ENCODE measurements at regions not wholly inside any gene's neighbourhood (a gene's known extent, or its start where the extent isn't known, plus 50 kb on each side); places are given as distances from the start of the nearest gene placed in this dataset.

DNA sequence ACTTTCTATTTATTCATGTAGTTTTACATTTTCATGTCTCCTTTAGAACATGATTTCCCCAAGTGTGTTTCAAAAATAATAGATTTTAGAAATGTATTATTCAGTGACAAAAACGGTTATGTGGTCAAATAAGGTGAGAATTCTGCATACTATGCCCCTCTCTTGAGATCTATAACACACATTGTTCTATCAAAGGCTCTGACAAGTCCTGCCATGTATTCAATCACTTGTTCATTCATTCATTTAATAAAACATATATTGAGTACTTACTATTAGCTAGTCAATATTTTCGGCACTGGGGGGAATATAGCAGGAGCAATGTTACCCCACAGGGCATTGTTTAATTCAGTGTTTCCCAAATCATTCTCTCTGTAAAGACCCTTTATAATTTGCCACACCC, 58.4 kb upstream of the FGF13 start:
- no peak overlapping the region for H2AK5ac ChIP-seq (ENCODE audit: insufficient read length, low read length)
- no peak overlapping the region for H3K4me2 ChIP-seq (ENCODE audit: insufficient read depth, insufficient read length, low read length)
- H2BK5ac ChIP-seq (ENCODE audit: insufficient read length, low read length) = no peak overlapping the region
- no peak overlapping the region for H4K8ac ChIP-seq (replicated peaks; ENCODE audit: insufficient read length, low read depth, low read length)
- Mint-ChIP-seq H3K27me3 (ENCODE audit: low read depth) (no peaks in the 10 kb centered on the region; the same call in 1 of the 2 replicates), H3K36me3 (ENCODE audit: insufficient read depth in 1 of 3, low read depth in 3 of 3) (no peaks in the 10 kb centered on the region), H3K9me3 (peaks cover 0 to 36% of the 10 kb centered on the region in 2 experiments; a peak in 2 of 5 replicates), H3K4me1 (peaks cover 5 to 7% of the 10 kb centered on the region in 2 experiments; a peak in 3 of 4 replicates), H3K27ac (no peak overlapping the region), H3K4me3 (no peak overlapping the region)
- no peaks in the 10 kb centered on the region for H3K9me3 ChIP-seq (ENCODE audit: control insufficient read depth, low read depth, low read length)
- WGBS (ENCODE audit: extremely low coverage, insufficient read length, low lambda C conversion rate) = no CpG with 5 or more reads among the region's 2 CpGs
- no peak overlapping the region for H4K5ac ChIP-seq (ENCODE audit: insufficient read length, low read depth, low read length)
- no peak overlapping the region for H3K27ac ChIP-seq (ENCODE audit: insufficient read length, low read depth, low read length)
- no peaks in the 10 kb centered on the region for H3K79me2 ChIP-seq (ENCODE audit: insufficient read depth, low read length)
- H4K91ac ChIP-seq (ENCODE audit: insufficient read length, low read depth, low read length) = no peak overlapping the region
- peaks cover 2% of the 10 kb centered on the region; the same call in 1 of the 2 replicates for H3K4me1 ChIP-seq (ENCODE audit: insufficient read depth, low read length)
- no peak overlapping the region for H3K23ac ChIP-seq (ENCODE audit: insufficient read length, low read depth, low read length)
- H2BK20ac ChIP-seq (ENCODE audit: low read depth, low read length, poor library complexity, severe bottlenecking) = no peak overlapping the region
- no peaks in the 10 kb centered on the region for H3K23me2 ChIP-seq (ENCODE audit: insufficient read length, low read depth, low read length, poor library complexity, severe bottlenecking)
- no peak overlapping the region for H2BK15ac ChIP-seq (ENCODE audit: low read depth, low read length)
- H2BK12ac ChIP-seq (ENCODE audit: insufficient read length, low read depth, low read length) = no peak overlapping the region
- H3T11ph ChIP-seq (ENCODE audit: low read length) = no peak overlapping the region
- no peak overlapping the region for H3K56ac ChIP-seq (ENCODE audit: insufficient read length, low read depth, low read length)
- H2AFZ ChIP-seq (ENCODE audit: low read length) = no peak overlapping the region
- H3K18ac ChIP-seq (ENCODE audit: insufficient read length, low read depth, low read length) = no peak overlapping the region
- H3K9ac ChIP-seq (ENCODE audit: extremely low read depth, insufficient read length, low read length) = no peak overlapping the region
- TF ChIP-seq, protein P1, sequence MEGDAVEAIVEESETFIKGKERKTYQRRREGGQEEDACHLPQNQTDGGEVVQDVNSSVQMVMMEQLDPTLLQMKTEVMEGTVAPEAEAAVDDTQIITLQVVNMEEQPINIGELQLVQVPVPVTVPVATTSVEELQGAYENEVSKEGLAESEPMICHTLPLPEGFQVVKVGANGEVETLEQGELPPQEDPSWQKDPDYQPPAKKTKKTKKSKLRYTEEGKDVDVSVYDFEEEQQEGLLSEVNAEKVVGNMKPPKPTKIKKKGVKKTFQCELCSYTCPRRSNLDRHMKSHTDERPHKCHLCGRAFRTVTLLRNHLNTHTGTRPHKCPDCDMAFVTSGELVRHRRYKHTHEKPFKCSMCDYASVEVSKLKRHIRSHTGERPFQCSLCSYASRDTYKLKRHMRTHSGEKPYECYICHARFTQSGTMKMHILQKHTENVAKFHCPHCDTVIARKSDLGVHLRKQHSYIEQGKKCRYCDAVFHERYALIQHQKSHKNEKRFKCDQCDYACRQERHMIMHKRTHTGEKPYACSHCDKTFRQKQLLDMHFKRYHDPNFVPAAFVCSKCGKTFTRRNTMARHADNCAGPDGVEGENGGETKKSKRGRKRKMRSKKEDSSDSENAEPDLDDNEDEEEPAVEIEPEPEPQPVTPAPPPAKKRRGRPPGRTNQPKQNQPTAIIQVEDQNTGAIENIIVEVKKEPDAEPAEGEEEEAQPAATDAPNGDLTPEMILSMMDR (conservative IDR thresholded peaks at IDR 0.05) = no peak
- no peaks in the 10 kb centered on the region for H3K27me3 ChIP-seq (ENCODE audit: insufficient read depth, low read length)
- H3K14ac ChIP-seq (ENCODE audit: insufficient read depth, low read length) = no peak overlapping the region
- no peaks in the 10 kb centered on the region for H3K79me1 ChIP-seq (ENCODE audit: insufficient read depth, low read depth, low read length, poor library complexity, severe bottlenecking)
- H4K20me1 ChIP-seq (ENCODE audit: control insufficient read depth, insufficient read depth, insufficient read length) = no peaks in the 10 kb centered on the region
- H3K4ac ChIP-seq (ENCODE audit: low read depth, low read length) = no peak overlapping the region
- DNase-seq = no peak
- H2BK120ac ChIP-seq (ENCODE audit: low read depth, low read length, poor library complexity, severe bottlenecking) = no peak overlapping the region
